ENCODE measurements at regions not wholly inside any gene's neighbourhood (a gene's known extent, or its start where the extent isn't known, plus 50 kb on each side); places are given as distances from the start of the nearest gene placed in this dataset.
"Not testable (repeated sequence)": the region's sequence is repeated elsewhere in the genome, so short reads cannot be mapped to it uniquely, and the experiment has no call there.

DNA sequence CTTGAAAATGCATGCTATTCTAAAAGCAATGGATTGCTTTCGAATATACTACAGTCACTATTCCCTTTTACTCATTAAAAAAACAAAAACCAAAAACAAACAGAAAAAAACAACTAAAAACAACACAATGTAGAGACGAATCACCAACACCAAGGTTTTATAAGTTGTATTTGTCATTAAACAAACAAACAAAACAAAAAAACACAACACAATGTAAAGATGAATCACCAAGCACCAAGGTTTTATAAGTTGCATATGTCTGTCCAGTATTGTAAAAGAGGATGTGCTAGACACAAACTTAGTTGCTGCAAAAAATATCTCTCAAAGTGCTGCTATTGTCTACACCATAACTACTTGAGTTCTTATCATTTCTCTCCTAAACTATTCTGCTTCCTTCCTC lies 1269.2 kb downstream of the EFNA5 start:
- DNase-seq: no peak

DNA sequence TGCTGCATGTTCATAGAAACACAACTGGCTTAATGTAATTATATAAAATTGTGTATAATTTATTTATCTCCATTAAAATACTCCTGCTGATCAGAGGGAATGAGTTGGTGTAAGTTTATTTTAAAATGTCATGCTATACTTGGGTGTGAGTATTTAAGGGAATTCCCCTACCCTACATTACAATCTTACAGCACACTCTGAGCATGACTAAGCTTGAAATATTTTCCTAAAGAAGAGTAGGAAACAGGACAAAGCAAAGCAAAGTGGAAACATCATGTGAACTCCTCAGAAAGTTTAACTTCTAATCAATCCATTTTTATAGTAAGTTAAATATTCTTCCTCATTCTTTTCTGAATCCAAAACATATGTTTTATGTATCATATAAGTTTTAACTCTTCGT lies 1271.3 kb downstream of the EFNA5 start:
- no peak for DNase-seq

DNA sequence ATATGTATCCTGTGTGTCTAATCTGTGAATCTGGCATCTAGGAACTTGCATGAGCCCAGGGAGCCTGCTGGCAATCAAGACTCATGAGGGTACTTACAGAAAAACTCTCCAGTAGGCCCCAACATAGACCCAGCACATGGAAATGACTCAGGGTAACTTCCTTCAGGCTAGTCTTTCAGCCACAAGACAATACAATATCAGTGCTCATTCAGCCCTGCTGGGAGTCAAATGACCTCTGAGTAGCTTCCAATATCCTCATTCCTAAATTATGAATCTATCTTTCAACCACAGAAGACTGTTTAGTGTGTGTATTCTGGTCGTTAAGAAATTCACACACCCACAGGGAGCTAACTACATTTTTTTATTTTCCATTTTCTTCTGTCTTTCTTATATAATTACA lies 1273.0 kb downstream of the EFNA5 start:
- DNase-seq: no peak

DNA sequence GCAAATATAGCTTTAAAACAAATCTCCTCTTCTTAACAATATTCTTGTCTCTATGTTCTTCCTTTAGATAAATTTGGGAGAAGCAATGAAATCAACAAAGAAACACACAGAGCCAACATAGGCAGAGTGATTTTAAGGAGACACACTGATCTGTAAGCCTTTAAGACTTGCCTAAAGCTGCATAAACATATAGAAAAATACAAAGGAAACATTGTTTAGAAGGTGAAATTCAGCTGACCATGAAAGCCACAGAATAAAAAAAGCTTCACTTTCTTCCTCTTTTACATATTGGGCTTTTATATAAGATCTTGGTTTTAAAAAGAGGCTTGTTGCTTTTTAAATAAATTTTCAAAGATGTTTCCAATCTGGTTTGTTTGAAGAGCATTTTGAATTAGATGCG lies 1277.5 kb downstream of the EFNA5 start:
- DNase-seq: no peak

DNA sequence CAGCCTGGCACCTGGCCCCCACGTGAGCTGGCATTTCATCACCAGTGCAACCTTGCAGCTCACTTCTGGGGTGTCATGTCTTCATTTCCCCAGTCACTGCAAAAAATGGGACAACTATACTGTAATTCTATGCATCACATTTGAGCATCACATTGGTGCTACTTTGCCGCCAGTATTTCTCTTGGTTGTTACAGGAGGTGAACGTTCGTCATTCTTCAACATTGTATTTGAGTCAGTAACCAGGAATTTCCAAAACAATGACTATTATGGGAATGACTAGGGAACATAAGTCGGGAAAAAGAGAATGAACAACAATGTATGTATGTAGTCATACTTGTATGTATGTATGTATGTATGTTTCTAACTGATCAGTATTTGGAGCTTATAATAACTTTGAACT lies 1278.0 kb downstream of the EFNA5 start:
- no peak for DNase-seq

DNA sequence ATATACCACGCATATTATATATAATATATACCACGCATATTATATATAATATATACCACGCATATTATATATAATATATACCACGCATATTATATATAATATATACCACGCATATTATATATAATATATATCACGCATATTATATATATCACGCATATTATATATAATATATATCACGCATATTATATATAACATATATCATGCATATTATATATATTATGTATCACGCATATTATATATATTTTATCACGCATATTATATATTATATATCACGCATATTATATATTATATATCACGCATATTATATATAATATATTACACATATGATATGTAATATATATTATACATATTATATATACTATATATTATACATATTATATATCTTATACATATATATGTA lies 1283.0 kb downstream of the EFNA5 start:
- not testable (repeated sequence) for DNase-seq

DNA sequence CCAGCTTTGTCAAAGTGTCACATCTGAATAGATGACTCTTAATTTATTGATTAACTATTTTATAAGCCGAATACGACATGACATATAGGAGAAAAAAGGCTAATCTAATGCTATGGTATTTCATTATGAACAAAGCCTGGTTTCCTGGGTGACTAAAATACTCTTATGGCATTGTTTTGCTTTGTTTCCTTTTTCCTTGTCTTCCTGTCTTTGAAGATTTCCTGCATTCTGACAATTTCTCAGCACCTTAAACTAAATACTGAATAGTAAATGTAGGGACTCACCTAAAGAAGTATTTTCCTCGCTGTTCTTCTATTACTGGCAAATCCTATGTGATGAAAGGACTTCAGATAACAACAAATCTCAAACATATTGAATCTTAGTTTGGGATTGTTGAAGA lies 1284.5 kb downstream of the EFNA5 start:
- no peak for DNase-seq

DNA sequence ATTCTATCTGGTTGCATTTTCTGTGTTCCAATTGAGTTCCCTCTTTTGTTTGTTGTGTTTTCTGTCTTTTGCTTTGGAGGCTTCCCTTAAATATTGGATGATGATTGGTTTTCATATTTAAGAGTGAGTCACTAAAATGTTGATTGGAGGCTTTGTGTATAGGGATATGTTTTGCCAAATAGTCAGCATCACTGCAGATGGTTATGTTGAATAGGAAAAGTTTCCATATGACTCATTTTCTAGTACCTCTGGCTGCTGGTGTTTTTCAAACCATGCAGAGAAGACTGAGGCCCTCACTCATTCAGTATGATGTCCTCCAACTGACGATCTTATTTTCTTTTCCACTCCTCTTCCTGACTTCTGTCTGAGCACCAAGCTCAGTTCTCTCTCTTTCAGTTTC lies 1290.0 kb downstream of the EFNA5 start:
- no peak for DNase-seq

DNA sequence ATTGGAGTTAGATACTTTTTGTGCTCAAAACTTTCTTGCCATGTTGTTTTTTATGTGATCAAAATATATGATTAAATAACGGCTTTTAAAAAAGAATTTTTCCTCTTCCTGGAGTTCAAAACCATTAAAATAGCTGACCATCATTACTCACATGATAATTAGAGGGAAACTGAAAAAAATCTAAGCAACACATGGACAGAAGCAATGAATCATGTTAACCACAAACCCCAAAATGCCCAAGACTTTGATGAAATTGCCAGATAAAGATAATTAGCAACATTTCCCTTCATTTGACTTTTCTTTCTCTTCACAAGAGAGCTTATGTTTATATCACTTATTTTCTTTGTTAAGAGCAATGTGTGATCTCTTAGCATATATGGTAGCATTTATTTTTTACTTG lies 1294.2 kb downstream of the EFNA5 start:
- DNase-seq: no peak

DNA sequence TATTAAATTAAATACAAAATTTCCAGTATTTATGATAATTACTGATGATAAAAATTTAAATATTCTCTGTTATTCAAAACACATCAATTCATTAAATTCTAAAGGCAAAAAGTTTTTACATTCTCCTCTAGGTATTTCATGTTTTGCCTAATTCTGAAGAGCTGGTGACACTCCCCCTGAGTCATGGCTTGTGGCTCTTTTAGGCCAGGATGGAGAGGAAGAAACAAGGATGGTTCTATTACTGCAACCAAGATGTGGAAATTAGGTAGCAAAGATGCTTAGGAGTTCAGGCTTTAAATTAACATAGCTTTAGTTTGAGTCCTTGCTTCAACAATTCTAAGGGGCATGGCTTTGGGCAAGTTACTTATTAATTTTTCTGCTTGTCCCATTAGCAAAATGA lies 1295.8 kb downstream of the EFNA5 start:
- no peak for DNase-seq

DNA sequence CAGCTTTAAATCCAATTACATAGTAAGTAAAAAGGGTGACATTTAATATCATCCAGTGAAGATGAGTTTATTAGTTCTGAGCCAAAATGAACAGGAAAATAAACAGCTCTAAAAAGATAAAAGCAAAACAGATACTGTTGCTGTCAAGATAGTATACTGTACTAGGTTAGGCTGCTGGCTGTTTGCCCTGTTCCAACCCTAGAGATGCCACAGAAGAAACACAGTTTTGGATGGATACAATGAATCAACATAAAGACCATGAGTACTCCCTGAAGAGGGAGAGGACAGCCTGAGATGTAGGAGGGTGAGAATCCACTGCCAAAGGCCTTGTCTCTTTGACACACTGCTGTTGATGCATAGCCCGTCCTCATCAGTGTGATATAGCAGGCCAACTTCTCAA lies 1302.7 kb downstream of the EFNA5 start:
- DNase-seq: no peak

DNA sequence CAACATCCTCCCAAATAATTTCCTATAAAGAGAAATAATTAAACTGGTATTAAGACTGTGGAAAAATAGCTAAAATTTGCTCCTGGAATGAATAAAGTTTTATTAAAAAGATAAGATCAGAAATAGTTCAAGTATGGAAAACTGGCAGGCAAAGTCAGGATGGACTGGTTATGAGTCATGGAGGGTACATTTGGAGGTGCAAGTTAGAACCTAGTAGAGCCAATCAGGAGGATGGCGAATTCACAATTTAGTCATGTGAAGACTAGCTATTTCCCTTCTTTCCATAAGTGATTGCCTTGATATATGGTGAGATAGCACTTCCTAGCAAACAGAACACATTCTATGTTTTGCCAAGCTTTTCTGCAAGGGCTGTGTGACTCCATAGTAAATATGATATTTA lies 1303.5 kb downstream of the EFNA5 start:
- DNase-seq: no peak

DNA sequence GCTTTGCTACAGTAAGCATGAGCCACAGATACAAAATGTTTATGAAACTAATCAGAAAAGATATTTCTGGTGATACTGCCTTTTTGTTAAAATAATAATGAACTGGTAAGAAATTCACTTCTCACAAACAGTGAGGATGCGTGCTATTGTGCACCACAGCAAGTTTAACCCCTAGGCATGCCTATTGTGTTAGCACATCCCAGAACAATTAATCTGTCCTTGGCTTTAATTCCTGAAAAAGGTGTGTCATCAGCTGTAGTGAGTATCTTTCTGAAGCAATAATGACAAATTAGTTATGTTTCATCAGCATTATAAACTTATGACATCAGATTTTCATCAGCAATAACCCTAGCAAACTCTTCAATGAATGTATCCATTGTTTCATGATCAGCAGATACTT lies 1307.2 kb downstream of the EFNA5 start:
- DNase-seq: no peak

DNA sequence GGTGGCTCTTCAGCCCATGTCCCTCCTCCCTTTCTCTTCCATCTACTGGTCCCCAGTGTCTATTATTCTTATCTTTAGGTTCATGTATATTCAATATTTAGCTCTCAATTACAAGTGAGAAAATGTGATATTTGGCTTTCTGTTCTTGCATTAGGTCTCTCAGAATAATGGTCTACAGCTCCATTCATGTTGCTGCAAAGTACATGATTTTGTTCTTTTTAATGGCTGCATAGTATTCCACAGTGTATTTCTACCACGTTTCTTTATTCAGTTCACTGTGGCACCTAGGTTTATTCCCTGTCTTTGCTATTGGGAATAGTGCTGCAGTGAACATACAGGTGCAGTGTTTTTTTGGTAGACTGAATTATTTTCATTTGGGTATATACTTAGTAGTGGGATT lies 1308.8 kb downstream of the EFNA5 start:
- DNase-seq: no peak

DNA sequence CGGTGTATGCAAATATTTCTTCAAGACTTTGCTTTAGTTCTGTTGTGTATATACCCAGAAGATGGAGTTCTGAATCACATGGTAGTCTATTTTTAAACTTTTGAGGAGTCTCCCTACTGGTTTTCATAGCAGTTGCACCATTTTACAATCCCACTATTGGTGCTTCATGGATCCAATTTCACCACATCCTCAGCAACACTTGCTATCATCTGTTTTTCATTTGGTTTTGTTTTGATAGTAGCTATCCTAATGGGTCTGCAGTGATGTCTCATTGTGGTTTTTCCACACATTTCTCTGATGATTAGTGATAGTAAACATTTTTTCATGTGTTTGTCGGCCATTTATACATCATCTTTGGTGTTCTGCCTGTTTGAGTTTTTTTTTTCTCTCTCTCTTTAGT lies 1339.3 kb downstream of the EFNA5 start:
- no peak for DNase-seq

DNA sequence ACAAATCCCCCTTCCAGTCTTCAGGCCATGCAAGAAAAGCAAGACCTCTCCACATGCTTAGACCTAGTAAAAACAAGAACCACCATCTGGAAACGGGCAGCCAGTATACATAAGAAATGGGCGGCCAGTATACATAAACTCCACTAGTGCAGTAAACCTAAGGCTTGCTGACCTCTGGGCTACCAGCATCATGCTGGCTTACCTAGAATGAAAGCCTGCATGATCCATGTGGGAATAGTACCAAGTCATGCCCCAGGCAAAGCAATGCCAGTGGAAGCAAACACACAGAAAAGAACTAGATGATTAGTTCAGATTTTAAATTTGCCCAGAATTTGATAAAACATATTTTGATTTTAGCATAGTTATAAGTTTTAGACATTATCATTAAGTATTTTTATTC lies 1346.4 kb downstream of the EFNA5 start:
- DNase-seq: no peak

DNA sequence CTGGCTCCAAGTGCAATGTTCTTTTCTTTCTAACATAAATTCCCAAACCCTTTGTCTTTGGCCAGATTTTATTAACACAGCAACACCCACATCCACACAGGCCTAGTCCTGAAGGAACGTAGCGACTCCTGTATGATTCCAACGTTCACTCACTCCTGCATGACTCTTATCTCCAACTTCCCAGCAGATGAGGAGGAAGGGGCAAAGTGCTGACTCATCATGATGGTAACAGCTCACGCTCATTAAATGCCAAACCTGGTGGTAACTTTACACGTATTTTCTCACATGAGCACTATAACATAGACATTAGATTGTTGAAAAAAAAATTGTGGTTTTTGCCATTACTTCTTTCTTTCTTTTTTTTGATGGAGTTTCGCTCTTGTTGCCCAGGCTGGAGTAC lies 1349.5 kb downstream of the EFNA5 start:
- DNase-seq: no peak

DNA sequence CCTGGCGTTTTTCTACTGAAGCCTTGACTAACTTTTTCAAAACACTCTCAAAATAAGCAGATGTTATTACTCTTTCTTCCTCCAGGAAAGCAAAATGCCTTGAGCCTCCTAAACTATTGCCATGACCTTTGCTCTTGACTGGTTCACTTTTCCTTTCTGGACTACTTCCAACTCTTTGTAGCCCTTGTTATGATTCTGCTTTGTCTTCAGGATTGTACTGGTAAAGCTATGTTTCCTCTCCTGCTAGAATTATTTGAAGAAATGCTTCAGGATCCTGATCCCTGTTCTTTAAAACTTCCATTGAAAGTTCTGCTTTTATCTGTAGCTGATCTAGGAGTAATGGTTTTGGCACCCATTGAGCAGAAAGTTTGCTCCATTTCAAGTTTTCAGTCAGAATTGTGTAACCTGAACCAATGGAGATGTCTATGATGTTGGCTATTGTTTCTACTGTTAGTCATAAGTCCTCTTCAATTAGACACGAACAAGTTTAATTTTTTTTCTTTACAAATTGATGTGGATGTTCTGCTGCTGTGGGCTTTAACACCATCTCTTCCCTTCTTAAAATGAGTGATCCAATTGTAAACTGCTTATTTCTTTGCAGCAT lies 1356.4 kb downstream of the EFNA5 start:
- no peak for DNase-seq

DNA sequence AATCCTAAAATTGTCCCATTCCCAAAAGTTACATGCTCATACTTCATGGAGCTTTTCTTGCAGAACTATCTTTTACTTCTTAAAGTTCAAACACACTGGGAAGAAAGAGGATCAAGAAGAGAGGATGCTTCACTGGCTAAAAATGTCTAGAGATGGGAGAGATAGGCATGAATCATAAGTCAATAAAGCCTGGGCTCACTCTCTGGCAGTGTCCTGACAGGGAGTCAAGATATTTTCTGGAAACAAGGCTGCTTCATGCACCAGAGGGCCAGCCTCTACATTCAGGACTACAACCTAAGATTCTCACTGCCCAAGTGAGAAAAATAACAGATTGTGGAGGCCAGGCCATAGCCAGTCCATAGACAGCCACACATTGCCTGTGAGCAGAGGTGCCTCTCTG lies 1358.4 kb downstream of the EFNA5 start:
- DNase-seq: no peak

DNA sequence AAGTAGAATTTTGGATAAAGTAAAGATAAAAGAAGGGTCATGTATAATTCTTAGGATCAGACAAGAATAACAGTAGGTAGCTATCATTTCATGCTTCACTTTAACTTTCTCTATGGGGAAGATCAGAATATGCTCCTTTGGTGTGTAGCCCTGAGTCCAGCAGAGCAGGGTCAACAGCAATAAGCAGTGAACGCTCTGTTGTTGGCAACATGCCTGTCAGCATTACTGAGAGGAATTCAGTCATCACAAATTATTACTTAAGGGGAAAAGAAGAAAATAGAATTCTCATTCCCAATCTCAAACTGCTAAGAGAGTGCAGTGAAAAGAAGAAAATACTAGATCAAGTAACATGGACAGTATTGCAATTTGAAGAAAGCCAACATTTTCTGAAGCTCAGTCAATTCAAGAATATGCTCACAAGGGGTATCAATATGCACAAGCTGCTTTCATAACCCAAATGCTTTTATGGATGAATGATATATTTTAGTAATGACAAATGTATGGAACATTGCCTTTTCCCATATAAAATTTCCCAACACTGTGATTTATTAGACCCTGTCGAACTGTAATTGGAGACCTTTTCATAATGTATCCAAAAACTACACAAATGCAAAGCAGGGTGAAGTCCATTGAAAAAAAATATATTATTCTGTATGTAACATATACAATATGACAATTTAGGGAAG lies 1359.4 kb downstream of the EFNA5 start:
- DNase-seq: peak; percentile 30

DNA sequence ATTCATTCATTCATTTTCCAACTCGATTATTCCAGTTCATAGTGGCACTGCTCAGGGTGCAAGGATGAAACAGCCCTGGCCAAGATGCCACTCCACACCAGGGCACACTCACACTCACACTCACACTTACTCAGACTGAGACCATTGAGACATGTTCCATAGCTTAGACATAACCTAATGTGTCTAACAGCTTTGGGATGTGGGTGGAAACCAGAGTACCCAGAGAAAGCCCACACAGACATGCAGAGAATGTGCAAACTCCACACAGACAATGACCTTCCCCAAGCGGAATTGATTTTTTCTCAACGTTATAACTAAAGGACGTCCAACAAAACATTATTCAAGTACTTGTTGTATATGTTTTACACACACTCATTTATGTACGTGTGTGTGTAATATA lies 1363.5 kb downstream of the EFNA5 start:
- DNase-seq: no peak

DNA sequence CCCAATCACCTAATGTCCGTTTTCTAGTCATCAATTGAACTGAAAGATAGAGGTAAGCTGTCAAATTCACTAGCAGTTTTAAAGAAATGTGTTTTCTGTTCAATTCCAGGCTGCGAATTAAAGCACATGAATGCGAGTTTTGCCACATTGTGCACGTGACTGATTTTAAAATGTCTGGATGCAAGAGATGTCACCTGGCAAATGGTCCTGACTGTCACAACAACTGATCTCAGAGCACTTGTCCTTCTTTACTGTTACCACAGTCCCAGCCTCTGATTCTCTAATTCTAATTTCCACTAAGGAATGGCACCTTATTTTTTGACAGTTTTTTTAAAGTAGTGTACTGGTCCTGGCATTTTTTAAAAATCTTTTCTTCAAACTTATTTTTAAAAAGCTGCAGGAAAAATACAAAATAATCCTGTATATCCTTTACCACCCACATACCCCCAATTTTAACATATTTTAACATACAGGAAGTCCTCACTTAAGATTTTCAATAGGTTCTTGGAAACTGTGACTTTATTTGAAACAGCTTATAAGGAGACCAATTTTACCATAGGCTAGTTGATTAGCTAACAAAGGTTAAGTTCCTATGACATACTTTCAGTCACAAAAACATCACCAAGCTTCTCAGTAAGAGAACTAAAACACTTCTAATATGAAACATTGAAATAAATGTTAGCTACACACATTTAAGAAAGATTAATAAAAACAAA lies 1364.3 kb downstream of the EFNA5 start:
- DNase-seq: no peak

DNA sequence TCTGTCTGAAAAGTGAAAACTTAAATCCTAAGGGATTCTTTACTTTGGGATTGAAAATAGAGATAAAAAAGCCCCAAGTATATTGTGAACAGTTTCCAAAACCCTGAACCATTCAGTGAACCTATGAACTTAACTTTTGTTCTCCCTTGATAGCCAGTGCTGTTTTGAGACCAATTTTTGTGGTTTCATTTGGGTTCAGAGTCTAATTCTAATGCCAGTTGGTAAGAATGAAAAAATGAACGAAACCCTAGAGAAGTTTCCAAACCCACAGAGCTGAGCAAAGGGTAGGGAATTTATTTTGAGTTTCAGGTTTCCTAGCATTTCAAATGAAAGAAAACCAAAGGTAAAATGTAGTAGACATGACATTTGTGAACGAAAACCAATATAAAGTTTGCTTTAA lies 1366.8 kb downstream of the EFNA5 start:
- DNase-seq: no peak

DNA sequence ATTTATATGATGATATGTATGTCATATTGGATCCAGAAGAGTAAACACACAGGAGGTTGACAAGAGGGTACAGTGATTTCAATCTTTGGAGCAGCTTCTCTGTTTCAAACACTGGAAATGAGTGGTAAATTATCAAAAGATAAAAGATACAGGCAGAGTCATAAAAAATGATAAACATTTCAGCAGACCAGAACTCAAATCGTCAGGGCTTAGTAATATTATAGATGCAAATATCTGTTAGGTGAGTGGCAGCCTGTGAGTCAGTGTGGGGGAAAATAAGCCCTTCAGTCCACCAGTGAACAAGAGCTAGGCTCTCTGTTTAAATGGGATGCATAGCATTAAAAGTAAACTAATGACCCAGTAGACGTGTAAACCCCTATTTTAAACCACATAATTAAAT lies 1378.1 kb downstream of the EFNA5 start:
- no peak for DNase-seq

DNA sequence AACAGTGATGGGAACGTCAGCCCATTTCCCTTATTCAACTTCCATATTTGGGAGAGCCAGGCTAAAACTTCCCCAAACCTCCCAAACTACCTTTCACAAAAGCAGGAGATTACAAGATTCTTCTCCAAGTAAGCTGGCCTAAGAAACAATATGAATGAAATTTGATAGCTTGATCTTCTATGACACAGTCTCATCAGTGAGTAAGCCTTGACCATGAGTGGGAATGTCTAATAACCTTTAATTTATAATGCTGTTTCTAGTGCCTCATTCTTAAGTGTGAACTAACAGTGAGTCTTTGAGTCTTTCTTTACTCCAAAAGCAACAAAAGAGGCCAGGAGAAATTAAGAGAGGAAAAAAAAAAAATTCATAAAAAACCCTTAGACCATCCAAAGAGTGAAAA lies 1379.9 kb downstream of the EFNA5 start:
- no peak for DNase-seq
